Trophoblast cell (in vitro differentiated cells and primary cell): ENCODE measurements at regions not wholly inside any gene's neighbourhood (a gene's known extent, or its start where the extent isn't known, plus 50 kb on each side); places are given as distances from the start of the nearest gene placed in this dataset.

Experiments
- DNase-seq, 2 donors: peaks; one replicate each; pipeline ENCODE4 v3.0.0-alpha.2; 2016
- H2AFZ ChIP-seq: 2 replicates; pipeline ENCODE4 v1.6.1; 2013; ENCODE audit warnings: low read length, moderate library complexity, mild to moderate bottlenecking; ENCODE audit not compliant: insufficient read depth, poor library complexity
- H2AK5ac ChIP-seq: 2 replicates; pipeline ENCODE4 v1.6.1; 2013; ENCODE audit warnings: mild to moderate bottlenecking, low read length
- H2BK120ac ChIP-seq: 2 replicates; pipeline ENCODE4 v1.6.1; 2013; ENCODE audit warnings: low read length, mild to moderate bottlenecking, moderate library complexity; ENCODE audit not compliant: insufficient read depth, poor library complexity
- H2BK12ac ChIP-seq: 2 replicates; pipeline ENCODE4 v1.6.1; 2013; ENCODE audit warnings: mild to moderate bottlenecking, low read length, moderate library complexity
- H2BK5ac ChIP-seq: 2 replicates; pipeline ENCODE4 v1.6.1; 2013; ENCODE audit warnings: low read length, low read depth, moderate library complexity, mild to moderate bottlenecking; ENCODE audit not compliant: poor library complexity
- H3K14ac ChIP-seq: 2 replicates; pipeline ENCODE4 v1.6.1; 2013; ENCODE audit warnings: mild to moderate bottlenecking, low read length
- H3K18ac ChIP-seq: 2 replicates; pipeline ENCODE4 v1.6.1; 2013; ENCODE audit warnings: mild to moderate bottlenecking, low read length
- H3K23ac ChIP-seq: 2 replicates; pipeline ENCODE4 v1.6.1; 2013; ENCODE audit warnings: low read length
- H3K27ac ChIP-seq: 2 replicates; pipeline ENCODE4 v1.5.1; 2013; ENCODE audit warnings: low read depth, mild to moderate bottlenecking, inconsistent platforms, low read length, moderate library complexity
- H3K27me3 ChIP-seq: 2 replicates; pipeline ENCODE4 v1.6.1; 2013; ENCODE audit warnings: inconsistent platforms, mild to moderate bottlenecking, low read length, moderate library complexity; ENCODE audit not compliant: insufficient read depth
- H3K36me3 ChIP-seq, 2 experiments: 1 replicate in 1 of 2; 2 replicates in 1 of 2; pipeline ENCODE4 v1.6.1; 2013; ENCODE audit warnings: low read length in 2 of 2, mild to moderate bottlenecking in 2 of 2, moderate library complexity in 1 of 2; ENCODE audit not compliant: insufficient read depth in 2 of 2, control insufficient read depth in 1 of 2
- H3K4ac ChIP-seq: 2 replicates; pipeline ENCODE4 v1.6.1; 2013; ENCODE audit warnings: low read depth, mild to moderate bottlenecking, low read length, moderate library complexity
- H3K4me1 ChIP-seq, 2 experiments: 1 replicate in 1 of 2; 2 replicates in 1 of 2; pipeline ENCODE4 v1.6.1; 2013; ENCODE audit warnings: low read length in 2 of 2, mild to moderate bottlenecking in 2 of 2, moderate library complexity in 1 of 2; ENCODE audit not compliant: insufficient read depth in 2 of 2, control insufficient read depth in 1 of 2
- H3K4me2 ChIP-seq: 2 replicates; pipeline ENCODE4 v1.6.1; 2013; ENCODE audit warnings: inconsistent platforms, mild to moderate bottlenecking, low read length, moderate library complexity
- H3K4me3 ChIP-seq: 2 replicates; pipeline ENCODE4 v1.5.1; 2013; ENCODE audit warnings: mild to moderate bottlenecking, low read depth, low read length, inconsistent platforms
- H3K79me1 ChIP-seq: one replicate; pipeline ENCODE4 v1.6.1; 2013; ENCODE audit warnings: low read length
- H3K79me2 ChIP-seq: 2 replicates; pipeline ENCODE4 v1.6.1; 2013; ENCODE audit warnings: low read length, mild to moderate bottlenecking; ENCODE audit not compliant: control insufficient read depth, insufficient read depth, poor library complexity
- H3K9ac ChIP-seq: 2 replicates; pipeline ENCODE4 v1.6.1; 2013; ENCODE audit warnings: mild to moderate bottlenecking, low read length
- H3K9me3 ChIP-seq: 2 replicates; pipeline ENCODE4 v1.6.1; 2013; ENCODE audit warnings: low read depth, mild to moderate bottlenecking, control low read depth, inconsistent platforms, low read length; ENCODE audit not compliant: insufficient read depth
- H4K12ac ChIP-seq: 2 replicates; pipeline ENCODE4 v1.6.1; 2013; ENCODE audit warnings: low read depth, mild to moderate bottlenecking, low read length, moderate library complexity
- H4K8ac ChIP-seq: 2 replicates; pipeline ENCODE4 v1.6.1; 2013; ENCODE audit warnings: low read depth, mild to moderate bottlenecking, low read length, moderate library complexity
- H4K91ac ChIP-seq: one replicate; pipeline ENCODE4 v1.6.1; 2013; ENCODE audit warnings: low read depth, mild to moderate bottlenecking, low read length, moderate library complexity
- WGBS: extraction: QIAGEN DNeasy Blood & Tissue Kit; methylation state at CpG from one replicate; pipeline ENCODE4 v1.1.7; 2013; ENCODE audit warnings: missing lambda C conversion rate; ENCODE audit not compliant: insufficient read length, insufficient coverage; ENCODE audit errors: extremely low coverage; 5-methylcytosine and 5-hydroxymethylcytosine counted together

DNA sequence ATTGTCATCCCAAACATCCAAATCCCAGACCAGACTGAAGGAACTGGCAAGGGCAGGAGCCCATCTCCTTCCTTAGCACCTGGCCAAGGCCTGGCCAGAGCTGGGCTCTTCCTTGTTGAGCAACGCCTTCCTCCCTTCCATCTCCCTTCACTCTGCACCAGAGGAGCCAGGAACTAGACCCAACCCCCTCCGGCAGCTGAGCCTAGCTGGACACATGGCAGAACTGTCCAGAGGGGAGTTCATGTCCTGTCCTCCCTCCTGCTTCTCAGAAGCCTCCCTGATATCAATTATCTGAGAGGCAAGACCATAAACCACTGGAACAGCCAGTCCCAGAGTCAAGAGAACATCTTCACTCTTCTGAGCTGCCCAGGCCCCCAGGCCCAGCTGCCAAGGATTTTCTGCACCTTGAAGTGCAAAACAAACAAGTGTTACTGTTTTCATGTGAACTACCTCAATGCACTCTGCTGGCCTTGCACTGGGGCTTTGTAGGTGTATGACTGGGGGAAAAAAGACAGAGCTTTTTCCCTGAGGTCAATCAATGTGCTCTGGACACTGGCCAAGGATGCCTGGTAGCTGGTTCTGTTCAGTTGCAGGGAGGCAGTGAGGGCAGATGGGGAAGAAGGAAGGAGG lies 104.5 kb upstream of the KCNK12 start:
- Histone ChIP-seq H3K4me3 (no peak overlapping the region), H3K4me2 (no peak overlapping the region), H3K23ac (no peak overlapping the region), H2AFZ (no peak overlapping the region), H3K9me3 (no peaks in the 10 kb centered on the region), H4K8ac (no peak overlapping the region), H3K14ac (no peak overlapping the region), H3K36me3 (no peaks in the 10 kb centered on the region), H3K9ac (no peak overlapping the region), H3K27me3 (no peaks in the 10 kb centered on the region), H2BK12ac (no peak overlapping the region), H3K27ac (no peak overlapping the region), H2AK5ac (no peak overlapping the region), H3K79me1 (no peaks in the 10 kb centered on the region), H3K79me2 (no peaks in the 10 kb centered on the region), H2BK120ac (no peak overlapping the region), H2BK5ac (no peak overlapping the region), H3K4me1 (peaks cover 0 to 4% of the 10 kb centered on the region in 2 experiments), H4K91ac (no peak overlapping the region), H3K4ac (no peak overlapping the region), H3K18ac (no peak overlapping the region), H4K12ac (no peak overlapping the region)
- no peak for DNase-seq
- no CpG with 5 or more reads among the region's 2 CpGs for WGBS

DNA sequence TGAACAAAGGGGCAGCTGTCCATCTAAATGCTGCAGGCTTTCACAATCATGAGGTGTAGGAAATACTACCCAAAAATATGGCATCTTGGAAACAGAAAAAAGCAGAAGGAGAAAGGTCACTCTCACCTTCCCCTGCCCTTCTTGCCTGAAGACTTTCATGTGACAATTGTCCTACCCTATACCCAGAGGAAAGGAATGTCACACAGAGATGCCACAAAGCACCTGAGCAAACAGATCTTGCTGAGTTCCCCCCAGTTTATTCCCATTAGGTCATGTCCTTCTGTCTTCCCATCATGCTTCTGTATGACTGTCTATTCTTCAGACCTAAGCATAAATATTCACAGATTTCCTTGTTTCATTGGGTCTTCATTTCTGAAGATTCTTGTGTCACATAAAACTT lies 95.5 kb upstream of the KCNK12 start:
- Histone ChIP-seq H3K18ac (no peak overlapping the region), H3K9me3 (no peaks in the 10 kb centered on the region), H3K79me1 (no peaks in the 10 kb centered on the region), H3K27me3 (no peaks in the 10 kb centered on the region), H3K9ac (no peak overlapping the region), H3K4me1 (no peaks in the 10 kb centered on the region), H3K4ac (no peak overlapping the region), H2BK120ac (no peak overlapping the region), H2BK12ac (no peak overlapping the region), H3K36me3 (no peaks in the 10 kb centered on the region), H2AK5ac (no peak overlapping the region), H3K14ac (no peak overlapping the region), H2AFZ (no peak overlapping the region), H4K8ac (no peak overlapping the region), H3K79me2 (no peaks in the 10 kb centered on the region), H2BK5ac (no peak overlapping the region), H4K91ac (no peak overlapping the region), H3K23ac (no peak overlapping the region), H3K27ac (no peak overlapping the region), H4K12ac (no peak overlapping the region), H3K4me2 (no peak overlapping the region), H3K4me3 (no peak overlapping the region)
- no peak for DNase-seq

DNA sequence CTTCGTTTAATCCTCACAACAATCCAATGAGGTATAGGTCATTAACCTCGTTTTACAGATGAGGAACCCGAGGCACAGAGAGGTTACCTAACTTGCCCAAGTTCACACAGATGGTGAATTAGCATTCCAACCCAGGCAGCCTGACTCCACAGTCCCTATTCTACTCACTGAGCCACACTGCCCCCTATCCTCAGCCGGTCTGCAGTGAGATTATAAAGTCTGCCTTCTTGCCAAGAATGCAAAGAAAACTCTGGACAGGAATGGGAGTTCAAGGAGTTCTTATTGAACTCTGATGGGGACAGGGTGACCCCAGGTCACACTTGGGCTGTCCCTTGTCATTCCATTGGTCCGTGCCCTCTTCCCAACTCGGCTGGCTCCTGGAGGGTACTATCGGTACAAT lies 94.0 kb upstream of the KCNK12 start:
- H3K23ac ChIP-seq: no peak overlapping the region
- peak; percentile 45 to 74 for DNase-seq
- no peak overlapping the region for H3K4me3 ChIP-seq
- no peaks in the 10 kb centered on the region for H3K79me1 ChIP-seq
- no peaks in the 10 kb centered on the region for H3K36me3 ChIP-seq
- no peaks in the 10 kb centered on the region for H3K27me3 ChIP-seq
- H3K4me1 ChIP-seq: no peaks in the 10 kb centered on the region
- no peak overlapping the region for H3K18ac ChIP-seq
- no peak overlapping the region for H2AK5ac ChIP-seq
- no peak overlapping the region for H2BK120ac ChIP-seq
- H3K14ac ChIP-seq: no peak overlapping the region
- no peak overlapping the region for H3K27ac ChIP-seq
- no peak overlapping the region for H3K4me2 ChIP-seq
- H3K9me3 ChIP-seq: no peaks in the 10 kb centered on the region
- H4K8ac ChIP-seq: no peak overlapping the region
- H3K4ac ChIP-seq: no peak overlapping the region
- H4K91ac ChIP-seq: no peak overlapping the region
- H3K79me2 ChIP-seq: no peaks in the 10 kb centered on the region
- no CpG with 5 or more reads among the region's 7 CpGs for WGBS
- no peak overlapping the region for H2BK5ac ChIP-seq
- no peak overlapping the region for H2AFZ ChIP-seq
- no peak overlapping the region for H3K9ac ChIP-seq
- no peak overlapping the region for H2BK12ac ChIP-seq
- no peak overlapping the region for H4K12ac ChIP-seq

DNA sequence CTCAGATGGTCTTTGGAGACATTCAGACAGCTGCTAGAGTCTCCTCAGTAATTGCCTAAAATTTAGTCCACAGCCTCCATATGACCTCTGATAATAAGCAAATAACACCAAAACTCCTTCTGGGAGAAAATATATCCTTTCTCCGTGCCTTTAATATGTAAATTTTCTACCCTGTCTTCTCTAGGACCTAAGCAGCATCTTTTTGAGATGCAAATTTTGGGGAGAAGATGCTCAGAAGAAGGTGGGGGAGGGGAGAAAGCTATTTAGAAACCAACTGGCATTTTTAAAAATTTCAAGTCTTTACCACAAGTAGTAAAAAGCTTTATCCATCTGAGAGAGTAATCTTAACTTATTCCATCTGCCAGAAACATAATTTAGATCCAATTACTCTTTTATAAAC lies 91.8 kb upstream of the KCNK12 start:
- no peak overlapping the region for H3K4ac ChIP-seq
- H3K4me3 ChIP-seq: no peak overlapping the region
- H3K27ac ChIP-seq: no peak overlapping the region
- H2AK5ac ChIP-seq: no peak overlapping the region
- no peak overlapping the region for H3K18ac ChIP-seq
- H3K9ac ChIP-seq: no peak overlapping the region
- H3K4me1 ChIP-seq: peaks cover 4 to 5% of the 10 kb centered on the region in 2 experiments
- H2BK12ac ChIP-seq: no peak overlapping the region
- H3K9me3 ChIP-seq: no peaks in the 10 kb centered on the region
- WGBS: no CpG with 5 or more reads among the region's 1 CpG
- H3K36me3 ChIP-seq: no peaks in the 10 kb centered on the region
- H3K27me3 ChIP-seq: no peaks in the 10 kb centered on the region
- no peak overlapping the region for H2BK5ac ChIP-seq
- DNase-seq: no peak
- H2AFZ ChIP-seq: no peak overlapping the region
- H4K91ac ChIP-seq: no peak overlapping the region
- peaks cover 3% of the 10 kb centered on the region for H3K79me1 ChIP-seq
- H2BK120ac ChIP-seq: no peak overlapping the region
- H3K23ac ChIP-seq: no peak overlapping the region
- H3K14ac ChIP-seq: no peak overlapping the region
- no peak overlapping the region for H4K12ac ChIP-seq
- H3K79me2 ChIP-seq: no peaks in the 10 kb centered on the region
- H3K4me2 ChIP-seq: no peak overlapping the region
- H4K8ac ChIP-seq: no peak overlapping the region
